GM18502 (cell line): ENCODE measurements at regions not wholly inside any gene's neighbourhood (a gene's known extent, or its start where the extent isn't known, plus 50 kb on each side); places are given as distances from the start of the nearest gene placed in this dataset.

Source experiments
- ATAC-seq: cut with Tn5 transposase; IDR thresholded peaks from one replicate; pipeline ENCODE4 v1.9.1; 2021; ENCODE audit warnings: mild to moderate bottlenecking; ENCODE audit not compliant: unreplicated experiment, poor library complexity

GRCh38 chr22:49575703-49576081 lies 252.0 kb downstream of the BRD1 start:
- no peak for ATAC-seq

GRCh38 chr22:49574881-49575702 lies 252.6 kb downstream of the BRD1 start:
- no peak for ATAC-seq

DNA sequence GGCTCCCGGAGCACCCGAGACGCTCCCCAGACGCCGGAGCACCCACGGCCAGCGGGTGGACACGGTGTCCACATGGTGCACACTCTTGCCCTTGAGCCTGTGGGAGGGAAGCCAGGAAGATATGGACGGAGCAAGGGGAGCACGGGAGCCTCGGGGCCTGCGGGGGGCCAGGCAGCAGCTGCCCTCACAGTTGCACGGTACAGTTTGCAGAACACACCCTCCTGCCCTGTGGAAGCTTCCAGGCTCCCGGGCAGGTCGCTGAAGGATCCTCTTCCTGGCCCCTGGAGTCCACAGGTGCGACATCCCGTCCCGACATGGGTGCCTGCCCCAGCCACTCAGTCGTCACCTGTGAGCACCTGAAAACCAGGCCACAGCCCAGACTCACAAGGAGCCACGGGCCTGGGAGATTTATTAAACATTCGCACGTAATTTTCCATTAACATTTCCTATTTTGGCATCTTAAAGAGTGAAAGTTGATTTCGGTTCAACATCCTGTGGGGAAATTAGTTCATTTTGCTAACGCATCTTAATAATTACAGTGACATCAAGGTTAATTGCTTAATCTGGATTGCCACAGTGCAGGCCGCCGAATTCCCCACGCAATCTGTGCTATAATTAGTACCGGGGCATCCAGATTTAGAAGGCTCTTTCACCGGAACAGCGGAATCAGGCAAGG lies 253.3 kb downstream of the BRD1 start:
- no peak for ATAC-seq

DNA sequence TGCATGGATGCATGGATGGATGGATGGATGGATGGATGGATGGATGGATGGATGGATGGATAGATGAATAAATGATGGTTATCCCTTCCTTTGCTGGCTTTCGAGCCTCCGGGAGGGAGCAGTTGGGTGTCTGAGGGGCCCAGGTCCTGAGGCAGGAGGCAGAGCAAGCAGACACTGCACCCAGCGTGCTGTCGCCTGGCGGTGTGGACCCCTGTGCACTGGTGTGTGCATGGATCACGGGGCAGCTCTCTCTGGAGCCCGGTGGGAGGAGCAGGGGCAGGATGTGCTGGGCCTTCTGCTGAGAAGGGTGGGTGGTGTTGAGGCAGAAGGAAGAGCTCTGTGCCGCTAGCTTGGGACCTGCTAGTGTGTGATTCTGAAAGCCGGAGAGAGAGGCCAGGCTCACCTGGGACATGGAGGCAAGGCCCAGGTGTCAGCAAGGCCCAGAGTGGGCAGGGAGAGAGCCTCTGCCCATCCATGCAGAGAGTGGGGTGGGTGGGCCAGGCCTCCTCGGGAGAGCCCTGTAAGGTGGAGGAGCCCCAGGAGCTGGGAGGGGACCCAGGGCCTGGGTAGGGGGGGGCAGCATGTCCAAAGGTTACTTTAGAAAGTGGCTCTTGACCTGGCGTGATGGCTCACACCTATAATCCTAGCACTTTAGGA lies 254.4 kb downstream of the BRD1 start:
- no peak for ATAC-seq

DNA sequence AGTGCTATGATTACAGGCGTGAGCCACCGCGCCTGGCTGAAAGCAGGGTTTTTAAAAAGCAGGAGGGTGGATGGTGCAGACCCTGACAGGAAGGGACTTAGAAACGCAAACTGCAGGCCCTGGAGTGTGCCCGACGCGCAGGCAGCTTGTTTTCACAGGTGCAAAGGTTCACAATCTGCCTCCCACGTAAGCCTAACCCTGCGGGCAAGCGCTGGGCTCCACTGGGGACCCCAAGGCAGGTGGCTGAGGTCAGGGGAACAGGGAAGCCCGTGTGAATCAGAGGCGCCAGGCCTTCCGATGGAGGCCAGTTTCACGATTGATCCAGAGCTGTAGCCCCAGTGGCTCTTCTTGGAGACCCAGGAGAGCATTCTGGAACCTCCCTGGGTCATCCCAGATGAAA lies 256.3 kb downstream of the BRD1 start:
- no peak for ATAC-seq

- no peak for ATAC-seq
Observed at GRCh38 chr22:49570032-49570848, 257.4 kb downstream of the BRD1 start.

- ATAC-seq, result no peak
Observed at GRCh38 chr22:49569286-49570031, 258.2 kb downstream of the BRD1 start.

GRCh38 chr22:49568751-49569285 lies 258.9 kb downstream of the BRD1 start:
- no peak for ATAC-seq

GRCh38 chr22:49567899-49568750 lies 259.5 kb downstream of the BRD1 start:
- no peak for ATAC-seq

DNA sequence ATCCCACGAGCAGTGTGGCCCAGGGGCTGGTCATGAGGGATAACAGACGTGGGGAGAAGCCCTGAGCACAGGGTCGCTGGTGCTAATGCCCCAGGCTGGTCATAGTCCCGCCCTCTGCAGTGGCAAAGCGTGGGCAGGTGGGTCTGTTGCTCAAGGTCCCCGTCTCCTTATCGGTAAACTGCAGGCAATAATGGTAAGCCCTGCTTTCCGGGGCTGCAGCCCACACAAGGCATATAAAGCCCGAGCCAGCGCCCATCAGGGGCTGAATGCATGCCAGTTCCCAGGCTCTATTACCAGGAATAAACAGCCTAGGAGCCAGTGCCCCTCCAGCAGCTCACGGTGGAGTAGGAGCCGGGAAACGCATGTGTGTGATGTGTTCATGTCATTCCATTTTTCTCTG lies 261.0 kb downstream of the BRD1 start:
- no peak for ATAC-seq

DNA sequence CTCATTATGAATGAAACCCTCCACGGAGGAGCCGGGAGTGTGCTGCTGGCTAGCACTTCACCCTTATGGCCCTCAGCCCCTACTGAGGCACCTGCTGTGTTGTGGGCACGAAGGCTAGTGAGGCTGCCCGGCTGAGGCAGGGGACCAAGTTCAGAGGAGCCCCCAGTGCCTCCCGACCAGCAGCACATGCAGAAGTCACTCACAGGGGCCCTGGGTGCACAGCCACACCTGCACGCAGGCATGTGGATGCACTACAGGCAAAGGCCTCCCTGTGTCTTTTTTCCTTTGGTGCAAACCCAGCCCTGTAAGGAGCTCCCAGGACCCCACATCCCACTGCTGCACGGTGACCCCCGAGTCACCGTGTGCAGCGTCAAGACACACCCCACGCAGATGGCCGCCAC lies 261.5 kb downstream of the BRD1 start:
- no peak for ATAC-seq

- ATAC-seq, result no peak
Observed at GRCh38 chr22:49565516-49565855, 262.2 kb downstream of the BRD1 start.

DNA sequence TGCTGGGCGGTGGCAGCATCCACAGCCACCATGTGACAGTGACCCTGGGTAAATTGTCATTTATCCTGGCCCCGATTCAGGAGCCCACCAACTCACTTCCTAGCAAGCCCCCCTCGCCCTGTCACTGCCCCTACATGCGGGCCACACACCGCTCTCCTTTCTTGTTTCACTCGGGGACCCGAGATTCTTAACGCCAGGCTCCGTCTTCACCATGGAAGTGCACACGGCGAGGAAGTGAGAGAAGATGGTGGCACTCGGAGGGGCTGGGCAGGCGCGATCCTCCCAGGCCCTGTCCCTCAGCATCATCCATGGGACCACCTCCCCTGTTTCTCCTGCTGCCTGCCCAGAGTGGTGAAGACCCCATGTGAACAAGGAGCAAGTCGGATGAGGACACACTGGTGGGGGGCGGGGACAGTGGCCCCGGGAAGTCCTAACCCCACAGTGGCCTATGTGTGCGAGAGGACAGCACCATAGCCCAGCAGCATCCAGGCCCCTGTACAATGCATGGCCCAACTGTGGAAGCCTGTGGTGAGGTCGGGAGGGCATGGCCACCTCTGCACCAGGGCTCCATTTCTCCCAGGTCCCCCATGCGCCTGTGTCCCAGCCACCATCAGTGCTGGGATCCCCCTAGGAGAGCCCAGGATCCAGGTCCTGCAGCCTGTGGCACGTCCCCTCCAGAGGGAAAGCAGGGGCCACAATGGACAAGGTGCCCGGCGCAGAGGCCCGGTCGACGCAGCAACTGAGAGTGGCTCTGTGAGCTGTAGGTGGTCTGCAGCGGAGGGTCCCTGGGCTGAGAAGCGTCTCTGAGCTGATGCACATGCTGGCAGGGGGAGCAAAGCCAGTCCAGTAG lies 262.8 kb downstream of the BRD1 start:
- ATAC-seq, result no peak

DNA sequence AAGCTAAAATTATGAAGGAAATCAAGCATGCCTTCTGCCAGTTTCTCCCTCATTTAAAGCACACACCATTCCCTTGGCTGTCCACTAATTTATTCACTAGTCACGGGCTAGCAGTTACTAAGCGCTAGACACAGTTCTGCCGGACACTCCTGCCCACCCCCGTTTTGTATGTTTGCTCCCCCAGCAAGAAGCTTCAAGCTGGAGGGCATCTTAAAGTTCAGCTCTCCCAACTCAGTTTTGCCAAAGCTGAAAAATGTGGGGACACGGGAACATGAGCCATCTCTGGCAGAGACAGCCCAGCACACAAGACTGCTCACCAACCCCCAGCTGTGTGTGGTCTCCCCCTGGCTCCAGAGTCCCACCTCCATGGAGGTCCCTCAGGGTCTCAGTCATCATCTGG lies 263.6 kb downstream of the BRD1 start:
- ATAC-seq, result no peak

DNA sequence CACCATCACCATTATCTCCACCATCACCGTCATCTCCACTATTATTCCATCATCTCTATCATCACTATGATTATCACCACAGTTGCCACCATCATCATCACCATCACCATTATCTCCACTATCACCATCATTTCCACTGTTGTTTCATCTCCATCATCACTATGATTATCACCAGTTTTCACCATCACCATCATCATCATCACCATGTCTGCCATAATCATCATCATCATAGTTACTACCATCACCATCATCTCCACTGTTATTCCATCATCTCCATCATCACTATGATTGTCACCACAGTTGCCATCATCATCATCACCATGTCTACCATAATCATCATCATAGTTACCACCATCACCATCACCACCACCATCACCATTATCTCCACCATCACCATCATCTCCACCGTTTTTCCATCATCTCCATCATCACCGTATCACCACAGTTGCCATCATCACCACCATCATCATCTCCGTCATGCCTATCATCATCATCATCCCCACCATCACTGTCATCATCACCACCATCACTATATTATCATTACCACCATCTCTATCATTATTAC lies 264.9 kb downstream of the BRD1 start:
- ATAC-seq, result no peak

DNA sequence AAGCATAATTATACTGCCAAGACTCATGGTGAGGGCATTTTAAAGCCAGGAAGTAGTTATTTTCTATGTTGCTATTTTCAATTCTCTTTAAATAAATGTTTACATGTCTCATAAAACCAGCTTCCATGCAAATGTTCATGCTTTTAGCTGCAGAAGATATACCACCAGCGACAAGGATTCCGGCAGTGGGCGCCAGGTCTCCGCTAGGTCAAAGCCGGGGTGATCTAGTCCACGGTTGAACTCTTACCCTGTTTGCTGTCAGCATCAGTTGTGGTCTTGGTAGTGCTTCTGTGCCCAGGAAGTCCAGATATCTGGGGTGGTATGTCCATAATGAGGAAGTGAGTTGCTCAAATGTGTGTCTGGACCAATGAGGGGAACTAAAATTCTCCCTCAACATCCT lies 265.7 kb downstream of the BRD1 start:
- ATAC-seq, result no peak

DNA sequence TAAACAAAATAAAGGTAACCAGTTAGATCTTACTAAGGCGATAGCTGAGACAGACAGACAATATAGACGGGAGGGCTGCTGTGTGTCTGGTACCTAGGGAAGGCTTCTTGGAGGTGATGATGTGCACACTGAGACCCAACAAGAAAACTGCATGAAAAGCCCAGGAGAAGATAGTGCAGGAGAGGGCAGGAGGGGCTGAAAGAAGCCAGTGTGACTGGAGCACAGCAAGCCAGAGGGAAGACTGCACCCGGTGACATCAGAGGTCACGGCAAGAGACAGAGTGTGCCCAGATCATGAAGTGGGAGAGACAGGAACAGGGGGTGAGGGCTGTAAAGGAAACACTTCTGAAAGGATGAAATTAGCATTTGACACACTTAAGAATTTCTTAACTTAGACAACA lies 266.3 kb downstream of the BRD1 start:
- ATAC-seq, result no peak

DNA sequence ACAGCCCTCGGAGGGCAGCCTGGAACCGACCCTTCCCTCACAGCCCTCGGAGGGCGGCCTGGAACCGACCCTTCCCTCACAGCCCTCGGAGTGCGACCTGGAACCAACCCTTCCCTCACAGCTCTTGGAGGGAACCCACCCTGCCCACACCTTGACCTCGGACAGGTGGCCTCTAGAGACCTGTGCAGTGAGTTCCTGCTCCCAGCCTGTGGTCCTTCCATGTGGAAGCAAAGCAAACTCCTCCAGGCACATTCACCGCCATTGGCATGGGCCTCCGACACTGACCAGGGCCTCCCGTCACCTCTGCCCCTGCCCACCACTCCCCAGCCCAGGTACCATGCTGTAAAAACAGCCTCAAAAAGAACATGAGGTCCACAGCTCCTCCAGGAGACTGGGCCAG lies 272.1 kb downstream of the BRD1 start:
- no peak for ATAC-seq
